ENCODE measurements at regions not wholly inside any gene's neighbourhood (a gene's known extent, or its start where the extent isn't known, plus 50 kb on each side); places are given as distances from the start of the nearest gene placed in this dataset.

DNA sequence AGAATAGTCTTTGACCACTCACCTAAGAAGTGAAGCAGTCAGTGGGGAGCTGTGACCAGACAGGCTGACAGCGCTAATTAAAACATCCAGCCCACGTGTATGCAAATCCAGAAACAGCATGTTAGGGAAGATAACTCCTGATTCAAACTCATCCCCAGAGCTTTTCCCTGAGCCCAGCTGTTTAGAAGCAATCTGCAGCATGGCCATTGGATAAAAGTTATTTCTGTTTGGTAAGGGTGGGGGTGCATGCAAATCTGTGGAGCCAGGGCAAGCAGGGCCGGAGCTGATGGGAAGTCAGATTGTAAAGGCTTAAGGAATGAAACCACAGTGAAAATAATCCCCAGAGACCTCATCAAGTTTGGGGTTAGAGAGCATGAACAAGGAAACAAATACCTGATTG, 247.9 kb upstream of the KIRREL3 start:
- H3K4me1 ChIP-seq (ENCODE audit: control insufficient read depth, low read length) = no peaks in the 10 kb centered on the region
- H3F3A ChIP-seq (ENCODE audit: control insufficient read depth, insufficient read depth) = no peaks in the 10 kb centered on the region
- no peak overlapping the region for H3K27ac ChIP-seq (ENCODE audit: low read depth, low read length)
- no peaks in the 10 kb centered on the region for H3K9me2 ChIP-seq (replicated peaks; ENCODE audit: control insufficient read depth, low read length)
- TF ChIP-seq, protein P1, sequence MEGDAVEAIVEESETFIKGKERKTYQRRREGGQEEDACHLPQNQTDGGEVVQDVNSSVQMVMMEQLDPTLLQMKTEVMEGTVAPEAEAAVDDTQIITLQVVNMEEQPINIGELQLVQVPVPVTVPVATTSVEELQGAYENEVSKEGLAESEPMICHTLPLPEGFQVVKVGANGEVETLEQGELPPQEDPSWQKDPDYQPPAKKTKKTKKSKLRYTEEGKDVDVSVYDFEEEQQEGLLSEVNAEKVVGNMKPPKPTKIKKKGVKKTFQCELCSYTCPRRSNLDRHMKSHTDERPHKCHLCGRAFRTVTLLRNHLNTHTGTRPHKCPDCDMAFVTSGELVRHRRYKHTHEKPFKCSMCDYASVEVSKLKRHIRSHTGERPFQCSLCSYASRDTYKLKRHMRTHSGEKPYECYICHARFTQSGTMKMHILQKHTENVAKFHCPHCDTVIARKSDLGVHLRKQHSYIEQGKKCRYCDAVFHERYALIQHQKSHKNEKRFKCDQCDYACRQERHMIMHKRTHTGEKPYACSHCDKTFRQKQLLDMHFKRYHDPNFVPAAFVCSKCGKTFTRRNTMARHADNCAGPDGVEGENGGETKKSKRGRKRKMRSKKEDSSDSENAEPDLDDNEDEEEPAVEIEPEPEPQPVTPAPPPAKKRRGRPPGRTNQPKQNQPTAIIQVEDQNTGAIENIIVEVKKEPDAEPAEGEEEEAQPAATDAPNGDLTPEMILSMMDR (IDR thresholded peaks at IDR 0.05; ENCODE audit: low read depth, low read length, poor library complexity, severe bottlenecking) = no peak
- TF ChIP-seq EZH2phosphoT487 (IDR thresholded peaks at IDR 0.05; ENCODE audit: borderline replicate concordance, low read length) = no peak
- no peaks in the 10 kb centered on the region for H3K79me2 ChIP-seq (ENCODE audit: control insufficient read depth, low read length)
- no peaks in the 10 kb centered on the region for H3K36me3 ChIP-seq (ENCODE audit: control insufficient read depth, low read length)
- no peaks in the 10 kb centered on the region for H4K20me1 ChIP-seq (ENCODE audit: control insufficient read depth, insufficient read depth, low read depth, low read length)
- no peaks in the 10 kb centered on the region for H3K27me3 ChIP-seq (ENCODE audit: control insufficient read depth, low read length)
- H3K9me3 ChIP-seq (ENCODE audit: control insufficient read depth, insufficient read depth, low read length) = no peaks in the 10 kb centered on the region
- H3K4me2 ChIP-seq (ENCODE audit: low read length) = no peak overlapping the region
- H3K4me3 ChIP-seq (ENCODE audit: low read length) = no peak overlapping the region

DNA sequence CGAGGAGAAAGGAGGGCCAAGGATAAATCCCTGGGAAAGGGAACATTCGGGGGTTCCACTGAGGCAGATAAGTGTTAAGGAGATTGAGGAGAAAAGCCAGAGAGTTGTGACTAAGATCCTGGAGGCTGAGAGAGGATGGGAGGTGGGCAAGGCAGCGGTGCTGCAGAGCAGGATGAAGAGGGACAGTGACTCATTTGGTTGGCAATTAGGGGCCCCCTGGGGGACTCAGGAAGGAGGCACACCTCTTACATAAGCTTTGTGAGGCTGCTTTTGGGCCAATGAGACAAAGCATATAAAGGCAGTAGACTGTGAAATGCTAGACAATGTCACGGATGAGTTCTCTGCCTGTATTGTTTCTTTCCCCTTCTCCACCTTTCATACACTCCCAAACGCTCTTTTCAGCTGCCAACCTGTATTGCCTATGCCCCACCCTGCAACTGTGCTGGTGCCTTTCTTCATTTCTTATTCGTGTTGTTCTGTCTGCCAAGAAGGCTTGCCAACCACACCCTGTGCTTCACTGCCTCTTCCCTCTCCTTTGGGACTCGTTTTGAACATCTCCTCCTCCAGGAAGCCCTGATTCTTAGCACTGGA, 246.8 kb upstream of the KIRREL3 start:
- no peaks in the 10 kb centered on the region for H3K9me2 ChIP-seq (replicated peaks; ENCODE audit: control insufficient read depth, low read length)
- no peaks in the 10 kb centered on the region for H3K79me2 ChIP-seq (ENCODE audit: control insufficient read depth, low read length)
- H3K9me3 ChIP-seq (ENCODE audit: control insufficient read depth, insufficient read depth, low read length) = no peaks in the 10 kb centered on the region
- H4K20me1 ChIP-seq (ENCODE audit: control insufficient read depth, insufficient read depth, low read depth, low read length) = no peaks in the 10 kb centered on the region
- no peak overlapping the region for H3K4me2 ChIP-seq (ENCODE audit: low read length)
- no peaks in the 10 kb centered on the region for H3K27me3 ChIP-seq (ENCODE audit: control insufficient read depth, low read length)
- H3F3A ChIP-seq (ENCODE audit: control insufficient read depth, insufficient read depth) = no peaks in the 10 kb centered on the region
- H3K4me1 ChIP-seq (ENCODE audit: control insufficient read depth, low read length) = no peaks in the 10 kb centered on the region
- no peaks in the 10 kb centered on the region for H3K36me3 ChIP-seq (ENCODE audit: control insufficient read depth, low read length)
- H3K4me3 ChIP-seq (ENCODE audit: low read length) = no peak overlapping the region
- TF ChIP-seq, protein P1 (IDR thresholded peaks at IDR 0.05; ENCODE audit: low read depth, low read length, poor library complexity, severe bottlenecking) = no peak
- TF ChIP-seq EZH2phosphoT487 (IDR thresholded peaks at IDR 0.05; ENCODE audit: borderline replicate concordance, low read length) = no peak
- no peak overlapping the region for H3K27ac ChIP-seq (ENCODE audit: low read depth, low read length)

DNA sequence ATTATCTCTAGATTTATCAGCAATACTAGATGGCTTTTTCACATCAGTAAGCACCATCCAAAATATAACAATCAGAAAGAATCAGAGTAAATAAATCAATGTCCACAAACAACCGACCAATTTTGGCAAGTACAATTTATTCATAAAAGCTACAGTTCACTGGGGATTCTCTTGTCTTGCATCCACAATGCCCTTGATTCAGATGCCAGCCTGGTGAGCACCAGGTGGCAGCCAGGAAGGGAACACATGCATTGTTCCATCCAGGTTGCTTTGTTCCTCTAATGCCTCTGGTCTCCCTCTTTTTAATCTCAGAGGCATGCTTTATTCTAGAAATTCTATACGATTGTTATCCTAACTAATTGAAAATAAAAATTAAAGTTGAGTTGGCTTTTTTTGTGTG, 242.1 kb upstream of the KIRREL3 start:
- no peaks in the 10 kb centered on the region for H3K9me2 ChIP-seq (replicated peaks; ENCODE audit: control insufficient read depth, low read length)
- H3K4me3 ChIP-seq (ENCODE audit: low read length) = no peak overlapping the region
- H3K27ac ChIP-seq (ENCODE audit: low read depth, low read length) = no peak overlapping the region
- no peak overlapping the region for H3K4me2 ChIP-seq (ENCODE audit: low read length)
- no peaks in the 10 kb centered on the region for H3K36me3 ChIP-seq (ENCODE audit: control insufficient read depth, low read length)
- H4K20me1 ChIP-seq (ENCODE audit: control insufficient read depth, insufficient read depth, low read depth, low read length) = no peaks in the 10 kb centered on the region
- no peaks in the 10 kb centered on the region for H3K79me2 ChIP-seq (ENCODE audit: control insufficient read depth, low read length)
- no peaks in the 10 kb centered on the region for H3K27me3 ChIP-seq (ENCODE audit: control insufficient read depth, low read length)
- H3K9me3 ChIP-seq (ENCODE audit: control insufficient read depth, insufficient read depth, low read length) = no peaks in the 10 kb centered on the region
- TF ChIP-seq EZH2phosphoT487 (IDR thresholded peaks at IDR 0.05; ENCODE audit: borderline replicate concordance, low read length) = no peak
- H3K4me1 ChIP-seq (ENCODE audit: control insufficient read depth, low read length) = no peaks in the 10 kb centered on the region
- H3F3A ChIP-seq (ENCODE audit: control insufficient read depth, insufficient read depth) = no peaks in the 10 kb centered on the region

DNA sequence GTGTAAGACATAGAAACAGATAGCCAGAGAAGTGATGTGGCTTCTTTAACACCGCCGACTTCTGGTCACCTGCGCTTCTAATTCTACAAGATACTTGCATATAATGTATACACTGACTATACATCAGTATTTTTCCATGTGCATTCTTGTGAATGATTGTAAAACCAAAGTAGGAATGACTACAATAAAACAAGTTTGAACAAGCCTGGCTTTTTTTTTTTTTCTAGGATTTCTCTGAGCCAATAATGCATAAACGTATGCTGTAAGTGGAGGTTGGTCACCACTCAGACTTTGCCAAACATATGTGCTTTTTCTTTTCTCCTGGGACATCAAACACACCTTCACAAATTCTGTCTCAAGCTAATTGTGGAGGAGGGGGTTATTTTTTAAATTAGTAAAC, 237.8 kb upstream of the KIRREL3 start:
- Histone ChIP-seq H3K4me2 (ENCODE audit: low read length) (no peak overlapping the region), H3K27me3 (ENCODE audit: control insufficient read depth, low read length) (no peaks in the 10 kb centered on the region), H3K9me2 (replicated peaks; ENCODE audit: control insufficient read depth, low read length) (no peaks in the 10 kb centered on the region), H3K9me3 (ENCODE audit: control insufficient read depth, insufficient read depth, low read length) (no peaks in the 10 kb centered on the region), H4K20me1 (ENCODE audit: control insufficient read depth, insufficient read depth, low read depth, low read length) (no peaks in the 10 kb centered on the region), H3K79me2 (ENCODE audit: control insufficient read depth, low read length) (no peaks in the 10 kb centered on the region), H3F3A (ENCODE audit: control insufficient read depth, insufficient read depth) (no peaks in the 10 kb centered on the region), H3K36me3 (ENCODE audit: control insufficient read depth, low read length) (no peaks in the 10 kb centered on the region), H3K4me3 (ENCODE audit: low read length) (no peak overlapping the region), H3K27ac (ENCODE audit: low read depth, low read length) (no peak overlapping the region), H3K4me1 (ENCODE audit: control insufficient read depth, low read length) (no peaks in the 10 kb centered on the region)
- TF ChIP-seq EZH2phosphoT487 (IDR thresholded peaks at IDR 0.05; ENCODE audit: borderline replicate concordance, low read length) = no peak
- TF ChIP-seq, protein P1 (IDR thresholded peaks at IDR 0.05; ENCODE audit: low read depth, low read length, poor library complexity, severe bottlenecking) = no peak

Measured in DOHH2 (cell line).